Liver (tissue), 7 donors: ENCODE measurements at regions not wholly inside any gene's neighbourhood (a gene's known extent, or its start where the extent isn't known, plus 50 kb on each side); places are given as distances from the start of the nearest gene placed in this dataset.

ENCODE experiments used
- DNase-seq: peaks from one replicate; pipeline ENCODE4 v3.0.0-alpha.2; 2017; ENCODE audit warnings: low spot score
- H3K27ac ChIP-seq, 2 donors: one replicate each; pipeline ENCODE4 v1.7.0; 2013; ENCODE audit warnings: inconsistent platforms in 2 of 2, low read length in 2 of 2, control low read depth in 1 of 2, low read depth in 1 of 2, mild to moderate bottlenecking in 1 of 2
- H3K27me3 ChIP-seq, 4 donors: one replicate each; pipeline versions ENCODE4 v1.6.1 to v1.7.0; 2013; ENCODE audit warnings: low read length in 3 of 4, inconsistent platforms in 1 of 4, mild to moderate bottlenecking in 1 of 4, moderate library complexity in 1 of 4; ENCODE audit not compliant: control insufficient read depth in 4 of 4, insufficient read depth in 4 of 4
- H3K36me3 ChIP-seq, 4 donors: one replicate each; pipeline versions ENCODE4 v1.6.1 to v1.7.0; 2013; ENCODE audit warnings: low read length in 3 of 4, mild to moderate bottlenecking in 3 of 4, low read depth in 1 of 4, moderate library complexity in 1 of 4; ENCODE audit not compliant: control insufficient read depth in 4 of 4, insufficient read depth in 3 of 4
- H3K4me1 ChIP-seq, 4 donors: one replicate each; pipeline versions ENCODE4 v1.6.1 to v1.7.0; 2013; ENCODE audit warnings: low read length in 3 of 4, mild to moderate bottlenecking in 3 of 4, moderate library complexity in 1 of 4; ENCODE audit not compliant: control insufficient read depth in 4 of 4, insufficient read depth in 4 of 4
- H3K4me3 ChIP-seq, 3 donors: one replicate each; pipeline versions ENCODE4 v1.6.1 to v1.7.0; 2013; ENCODE audit warnings: low read length in 3 of 3, control low read depth in 1 of 3, low read depth in 1 of 3, mild to moderate bottlenecking in 1 of 3
- H3K9ac ChIP-seq, 2 donors: one replicate each; pipeline ENCODE4 v1.7.0; 2013; ENCODE audit warnings: low read length in 2 of 2, mild to moderate bottlenecking in 2 of 2, moderate library complexity in 2 of 2, control low read depth in 1 of 2, low read depth in 1 of 2
- H3K9me3 ChIP-seq, 4 donors: one replicate each; pipeline versions ENCODE4 v1.6.1 to v1.7.0; 2013; ENCODE audit warnings: low read length in 3 of 4; ENCODE audit not compliant: control insufficient read depth in 4 of 4
- EGR1 ChIP-seq, 2 donors: IDR thresholded peaks; 2 replicates each; pipeline ENCODE4 v1.6.1; 2016 to 2018; ENCODE audit warnings: antibody characterized with exemption in 2 of 2, low read depth in 2 of 2
- FOXA1 ChIP-seq: IDR thresholded peaks from 2 replicates; pipeline ENCODE4 v1.6.1; 2016; ENCODE audit warnings: antibody characterized with exemption
- FOXA2 ChIP-seq: IDR thresholded peaks from 2 replicates; pipeline ENCODE4 v1.6.1; 2016; ENCODE audit warnings: antibody characterized with exemption
- GABPA ChIP-seq, 2 donors: IDR thresholded peaks in 1 of 2; conservative IDR thresholded peaks in 1 of 2; 2 replicates each; pipeline ENCODE4 v1.6.1; 2016; ENCODE audit warnings: antibody characterized with exemption in 2 of 2, mild to moderate bottlenecking in 1 of 2, moderate library complexity in 1 of 2
- HNF4A ChIP-seq, 2 donors: conservative IDR thresholded peaks; 2 replicates each; pipeline ENCODE4 v1.6.1; 2016; ENCODE audit warnings: antibody characterized with exemption in 2 of 2, mild to moderate bottlenecking in 2 of 2
- HNF4G ChIP-seq: IDR thresholded peaks from 2 replicates; pipeline ENCODE4 v1.6.1; 2016; ENCODE audit warnings: antibody characterized with exemption
- JUND ChIP-seq, 2 donors: IDR thresholded peaks; 2 replicates each; pipeline ENCODE4 v1.6.1; 2016; ENCODE audit warnings: antibody characterized with exemption in 2 of 2
- NR2F2 ChIP-seq: IDR thresholded peaks from 2 replicates; pipeline ENCODE4 v1.6.1; 2016; ENCODE audit warnings: antibody characterized with exemption
- RAD21 ChIP-seq, 2 donors: IDR thresholded peaks; 2 replicates each; pipeline ENCODE4 v1.6.1; 2016; ENCODE audit warnings: antibody characterized with exemption in 2 of 2, mild to moderate bottlenecking in 2 of 2
- RXRA ChIP-seq, 2 donors: IDR thresholded peaks; 2 replicates each; pipeline ENCODE4 v1.6.1; 2017 to 2018; ENCODE audit warnings: antibody characterized with exemption in 2 of 2, mild to moderate bottlenecking in 1 of 2
- SP1 ChIP-seq: IDR thresholded peaks from 2 replicates; pipeline ENCODE4 v1.6.1; 2018; ENCODE audit warnings: antibody characterized with exemption, mild to moderate bottlenecking
- TAF1 ChIP-seq: conservative IDR thresholded peaks from 2 replicates; pipeline ENCODE4 v1.6.1; 2016; ENCODE audit warnings: antibody characterized with exemption, mild to moderate bottlenecking
- YY1 ChIP-seq: IDR thresholded peaks from 2 replicates; pipeline ENCODE4 v1.6.1; 2016; ENCODE audit warnings: antibody characterized with exemption, mild to moderate bottlenecking
- TF ChIP-seq, protein P1 (sequence below): IDR thresholded peaks from 2 replicates; pipeline ENCODE4 v1.6.1; 2016; ENCODE audit warnings: antibody characterized with exemption
- TF ChIP-seq, protein P2 (sequence below): IDR thresholded peaks from 2 replicates; pipeline ENCODE4 v1.6.1; 2016; ENCODE audit warnings: antibody characterized with exemption
- TF ChIP-seq, protein P3 (sequence below): fragments of 150-350 bp; IDR thresholded peaks from 2 replicates; pipeline ENCODE4 v1.5.1; 2017; ENCODE audit warnings: improper control_type of control experiment, low read depth, low read length; ENCODE audit not compliant: missing input control
- TF ChIP-seq, protein P4 (sequence below): IDR thresholded peaks from 2 replicates; pipeline ENCODE4 v1.6.1; 2016; ENCODE audit warnings: antibody characterized with exemption, mild to moderate bottlenecking
- TF ChIP-seq, protein P5 (sequence below): IDR thresholded peaks from 2 replicates; pipeline ENCODE4 v1.6.1; 2016; ENCODE audit warnings: antibody characterized with exemption
- donor health status: healthy.
- donor health status: healthy.
- donor health status: healthy.
- donor health status: healthy.

DNA sequence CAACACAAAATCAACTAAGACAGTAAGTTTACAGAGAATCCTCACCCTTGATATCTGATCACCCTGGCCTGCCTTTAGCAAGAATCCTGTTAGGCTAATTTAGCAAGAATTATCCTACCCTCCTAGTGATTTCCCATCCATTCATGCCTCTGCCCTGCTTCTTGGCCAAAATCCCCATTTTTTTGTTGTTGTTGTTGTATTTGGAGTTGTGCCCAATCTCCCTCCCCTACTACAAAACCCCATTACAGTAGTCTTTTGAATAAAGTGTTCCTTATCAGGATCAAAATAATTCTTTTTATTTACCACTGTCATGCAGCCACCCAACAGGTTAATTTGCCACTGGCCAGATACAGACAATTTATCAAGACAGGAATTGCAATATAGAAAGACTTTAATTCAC, 58.5 kb upstream of the CLINT1 start:
- Histone ChIP-seq H3K36me3 (no peaks in the 10 kb centered on the region), H3K9me3 (no peaks in the 10 kb centered on the region), H3K9ac (no peak overlapping the region), H3K27ac (no peak overlapping the region), H3K27me3 (no peaks in the 10 kb centered on the region), H3K4me1 (peaks cover 2 to 27% (median 19%) of the 10 kb centered on the region in 4 donors), H3K4me3 (no peak overlapping the region)
- TF ChIP-seq SP1, result no peak
- TF ChIP-seq GABPA (IDR thresholded peaks at IDR 0.05 in 1 of 2, conservative IDR thresholded peaks at IDR 0.05 in 1 of 2), result no peak
- TF ChIP-seq EGR1 (IDR thresholded peaks at IDR 0.05; ENCODE audit: low read depth in 2 of 2), result no peak
- no peak for TF ChIP-seq HNF4G
- TF ChIP-seq, protein P1, sequence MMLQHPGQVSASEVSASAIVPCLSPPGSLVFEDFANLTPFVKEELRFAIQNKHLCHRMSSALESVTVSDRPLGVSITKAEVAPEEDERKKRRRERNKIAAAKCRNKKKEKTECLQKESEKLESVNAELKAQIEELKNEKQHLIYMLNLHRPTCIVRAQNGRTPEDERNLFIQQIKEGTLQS, result no peak
- no peak for TF ChIP-seq FOXA2
- no peak for TF ChIP-seq JUND (IDR thresholded peaks at IDR 0.05)
- TF ChIP-seq HNF4A (conservative IDR thresholded peaks at IDR 0.05), result no peak
- no peak for TF ChIP-seq NR2F2
- TF ChIP-seq RXRA (IDR thresholded peaks at IDR 0.05), result no peak
- TF ChIP-seq, protein P2, sequence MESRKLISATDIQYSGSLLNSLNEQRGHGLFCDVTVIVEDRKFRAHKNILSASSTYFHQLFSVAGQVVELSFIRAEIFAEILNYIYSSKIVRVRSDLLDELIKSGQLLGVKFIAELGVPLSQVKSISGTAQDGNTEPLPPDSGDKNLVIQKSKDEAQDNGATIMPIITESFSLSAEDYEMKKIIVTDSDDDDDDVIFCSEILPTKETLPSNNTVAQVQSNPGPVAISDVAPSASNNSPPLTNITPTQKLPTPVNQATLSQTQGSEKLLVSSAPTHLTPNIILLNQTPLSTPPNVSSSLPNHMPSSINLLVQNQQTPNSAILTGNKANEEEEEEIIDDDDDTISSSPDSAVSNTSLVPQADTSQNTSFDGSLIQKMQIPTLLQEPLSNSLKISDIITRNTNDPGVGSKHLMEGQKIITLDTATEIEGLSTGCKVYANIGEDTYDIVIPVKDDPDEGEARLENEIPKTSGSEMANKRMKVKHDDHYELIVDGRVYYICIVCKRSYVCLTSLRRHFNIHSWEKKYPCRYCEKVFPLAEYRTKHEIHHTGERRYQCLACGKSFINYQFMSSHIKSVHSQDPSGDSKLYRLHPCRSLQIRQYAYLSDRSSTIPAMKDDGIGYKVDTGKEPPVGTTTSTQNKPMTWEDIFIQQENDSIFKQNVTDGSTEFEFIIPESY, result no peak
- no peak for TF ChIP-seq TAF1
- no peak for TF ChIP-seq YY1
- TF ChIP-seq, protein P3, sequence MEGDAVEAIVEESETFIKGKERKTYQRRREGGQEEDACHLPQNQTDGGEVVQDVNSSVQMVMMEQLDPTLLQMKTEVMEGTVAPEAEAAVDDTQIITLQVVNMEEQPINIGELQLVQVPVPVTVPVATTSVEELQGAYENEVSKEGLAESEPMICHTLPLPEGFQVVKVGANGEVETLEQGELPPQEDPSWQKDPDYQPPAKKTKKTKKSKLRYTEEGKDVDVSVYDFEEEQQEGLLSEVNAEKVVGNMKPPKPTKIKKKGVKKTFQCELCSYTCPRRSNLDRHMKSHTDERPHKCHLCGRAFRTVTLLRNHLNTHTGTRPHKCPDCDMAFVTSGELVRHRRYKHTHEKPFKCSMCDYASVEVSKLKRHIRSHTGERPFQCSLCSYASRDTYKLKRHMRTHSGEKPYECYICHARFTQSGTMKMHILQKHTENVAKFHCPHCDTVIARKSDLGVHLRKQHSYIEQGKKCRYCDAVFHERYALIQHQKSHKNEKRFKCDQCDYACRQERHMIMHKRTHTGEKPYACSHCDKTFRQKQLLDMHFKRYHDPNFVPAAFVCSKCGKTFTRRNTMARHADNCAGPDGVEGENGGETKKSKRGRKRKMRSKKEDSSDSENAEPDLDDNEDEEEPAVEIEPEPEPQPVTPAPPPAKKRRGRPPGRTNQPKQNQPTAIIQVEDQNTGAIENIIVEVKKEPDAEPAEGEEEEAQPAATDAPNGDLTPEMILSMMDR, result no peak
- TF ChIP-seq FOXA1, result no peak
- TF ChIP-seq, protein P4, sequence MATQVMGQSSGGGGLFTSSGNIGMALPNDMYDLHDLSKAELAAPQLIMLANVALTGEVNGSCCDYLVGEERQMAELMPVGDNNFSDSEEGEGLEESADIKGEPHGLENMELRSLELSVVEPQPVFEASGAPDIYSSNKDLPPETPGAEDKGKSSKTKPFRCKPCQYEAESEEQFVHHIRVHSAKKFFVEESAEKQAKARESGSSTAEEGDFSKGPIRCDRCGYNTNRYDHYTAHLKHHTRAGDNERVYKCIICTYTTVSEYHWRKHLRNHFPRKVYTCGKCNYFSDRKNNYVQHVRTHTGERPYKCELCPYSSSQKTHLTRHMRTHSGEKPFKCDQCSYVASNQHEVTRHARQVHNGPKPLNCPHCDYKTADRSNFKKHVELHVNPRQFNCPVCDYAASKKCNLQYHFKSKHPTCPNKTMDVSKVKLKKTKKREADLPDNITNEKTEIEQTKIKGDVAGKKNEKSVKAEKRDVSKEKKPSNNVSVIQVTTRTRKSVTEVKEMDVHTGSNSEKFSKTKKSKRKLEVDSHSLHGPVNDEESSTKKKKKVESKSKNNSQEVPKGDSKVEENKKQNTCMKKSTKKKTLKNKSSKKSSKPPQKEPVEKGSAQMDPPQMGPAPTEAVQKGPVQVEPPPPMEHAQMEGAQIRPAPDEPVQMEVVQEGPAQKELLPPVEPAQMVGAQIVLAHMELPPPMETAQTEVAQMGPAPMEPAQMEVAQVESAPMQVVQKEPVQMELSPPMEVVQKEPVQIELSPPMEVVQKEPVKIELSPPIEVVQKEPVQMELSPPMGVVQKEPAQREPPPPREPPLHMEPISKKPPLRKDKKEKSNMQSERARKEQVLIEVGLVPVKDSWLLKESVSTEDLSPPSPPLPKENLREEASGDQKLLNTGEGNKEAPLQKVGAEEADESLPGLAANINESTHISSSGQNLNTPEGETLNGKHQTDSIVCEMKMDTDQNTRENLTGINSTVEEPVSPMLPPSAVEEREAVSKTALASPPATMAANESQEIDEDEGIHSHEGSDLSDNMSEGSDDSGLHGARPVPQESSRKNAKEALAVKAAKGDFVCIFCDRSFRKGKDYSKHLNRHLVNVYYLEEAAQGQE, result no peak
- no peak for TF ChIP-seq RAD21 (IDR thresholded peaks at IDR 0.05)
- TF ChIP-seq, protein P5, sequence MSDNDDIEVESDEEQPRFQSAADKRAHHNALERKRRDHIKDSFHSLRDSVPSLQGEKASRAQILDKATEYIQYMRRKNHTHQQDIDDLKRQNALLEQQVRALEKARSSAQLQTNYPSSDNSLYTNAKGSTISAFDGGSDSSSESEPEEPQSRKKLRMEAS, result no peak
- no peak for DNase-seq
